SK-N-SH treated with all-trans-retinoic acid at 6 μM for 48 hours (cell line): ENCODE measurements at regions not wholly inside any gene's neighbourhood (a gene's known extent, or its start where the extent isn't known, plus 50 kb on each side); places are given as distances from the start of the nearest gene placed in this dataset.
"Not testable (repeated sequence)": the region's sequence is repeated elsewhere in the genome, so short reads cannot be mapped to it uniquely, and the experiment has no call there.

ENCODE experiments used
- ATAC-seq: fragments of 200-7000 bp; cut with Tn5 transposase; 3 replicates; pipeline ENCODE4 v1.9.1; 2020; ENCODE audit warnings: mild to moderate bottlenecking, moderate library complexity
- ARNTL ChIP-seq: fragments of 450-650 bp; formaldehyde crosslinking; IDR thresholded peaks from 2 replicates; pipeline ENCODE4 v1.5.0; 2020; ENCODE audit warnings: low read depth, mild to moderate bottlenecking, moderate library complexity, borderline replicate concordance
- BACH2 ChIP-seq: fragments of 250-450 bp; sonication (Bioruptor Pico); IDR thresholded peaks from 2 replicates; pipeline ENCODE4 v1.9.0; 2021; ENCODE audit warnings: mild to moderate bottlenecking, borderline replicate concordance
- CSDC2 ChIP-seq: fragments of 250-450 bp; sonication (Bioruptor Pico); IDR thresholded peaks from 2 replicates; pipeline ENCODE4 v1.5.0; 2020; ENCODE audit warnings: mild to moderate bottlenecking, moderate library complexity
- ESRRG ChIP-seq: fragments of 250-450 bp; sonication (Bioruptor Pico); IDR thresholded peaks from 2 replicates; pipeline ENCODE4 v1.6.1; 2021; ENCODE audit warnings: mild to moderate bottlenecking
- GLIS3 ChIP-seq: fragments of 250-450 bp; sonication (Bioruptor Pico); IDR thresholded peaks from 2 replicates; pipeline ENCODE4 v1.5.0; 2020; ENCODE audit warnings: mild to moderate bottlenecking, moderate library complexity
- ISL1 ChIP-seq: fragments of 250-450 bp; sonication (Bioruptor Pico); IDR thresholded peaks from 2 replicates; pipeline ENCODE4 v2.1.2; 2022; ENCODE audit warnings: mild to moderate bottlenecking, moderate library complexity
- OSR1 ChIP-seq: fragments of 250-450 bp; sonication (Bioruptor Pico); IDR thresholded peaks from 2 replicates; pipeline ENCODE4 v1.8.0; 2022; ENCODE audit warnings: moderate library complexity, mild to moderate bottlenecking, inconsistent platforms
- PPARA ChIP-seq: fragments of 250-450 bp; sonication (Bioruptor Pico); IDR thresholded peaks from 2 replicates; pipeline ENCODE4 v1.5.0; 2020; ENCODE audit warnings: mild to moderate bottlenecking, borderline replicate concordance
- RARB ChIP-seq: fragments of 250-450 bp; sonication (Bioruptor Pico); IDR thresholded peaks from 2 replicates; pipeline ENCODE4 v1.8.0; 2021; ENCODE audit warnings: mild to moderate bottlenecking, moderate library complexity
- SNAI2 ChIP-seq: fragments of 250-450 bp; sonication (Bioruptor Pico); IDR thresholded peaks from 2 replicates; pipeline ENCODE4 v1.5.0; 2020; ENCODE audit warnings: mild to moderate bottlenecking, moderate library complexity
- TCF4 ChIP-seq: fragments of 250-450 bp; sonication (Bioruptor Pico); IDR thresholded peaks from 2 replicates; pipeline ENCODE4 v1.8.0; 2021; ENCODE audit warnings: mild to moderate bottlenecking, moderate library complexity, borderline replicate concordance
- TOX ChIP-seq: fragments of 250-450 bp; sonication (Bioruptor Pico); IDR thresholded peaks from 2 replicates; pipeline ENCODE4 v1.8.0; 2021; ENCODE audit warnings: mild to moderate bottlenecking, moderate library complexity, borderline replicate concordance
- ZC3H10 ChIP-seq: fragments of 250-450 bp; sonication (Bioruptor Pico); IDR thresholded peaks from 2 replicates; pipeline ENCODE4 v1.5.1; 2021; ENCODE audit warnings: mild to moderate bottlenecking, moderate library complexity
- ZFP3 ChIP-seq: fragments of 250-450 bp; sonication (Bioruptor Pico); IDR thresholded peaks from 2 replicates; pipeline ENCODE4 v1.5.0; 2020; ENCODE audit warnings: mild to moderate bottlenecking, moderate library complexity
- ZNF565 ChIP-seq: fragments of 450-650 bp; formaldehyde crosslinking; conservative IDR thresholded peaks from 2 replicates; pipeline ENCODE4 v1.5.0; 2020; ENCODE audit warnings: low read depth, mild to moderate bottlenecking, moderate library complexity
- ZNF70 ChIP-seq: fragments of 450-650 bp; formaldehyde crosslinking; IDR thresholded peaks from 2 replicates; pipeline ENCODE4 v1.5.0; 2020; ENCODE audit warnings: mild to moderate bottlenecking, moderate library complexity
- ZNF8 ChIP-seq: fragments of 450-650 bp; formaldehyde crosslinking; IDR thresholded peaks from 2 replicates; pipeline ENCODE4 v1.5.0; 2020; ENCODE audit warnings: mild to moderate bottlenecking, moderate library complexity
- TF ChIP-seq, protein P1 (sequence below): fragments of 250-450 bp; sonication (Bioruptor Pico); IDR thresholded peaks from 2 replicates; pipeline ENCODE4 v1.8.0; 2020; ENCODE audit warnings: mild to moderate bottlenecking, moderate library complexity, borderline replicate concordance
- TF ChIP-seq, protein P2 (sequence below): fragments of 250-450 bp; sonication (Bioruptor Pico); IDR thresholded peaks from 2 replicates; pipeline ENCODE4 v1.5.1; 2021; ENCODE audit warnings: mild to moderate bottlenecking, moderate library complexity
- TF ChIP-seq, protein P3 (sequence below): fragments of 250-450 bp; sonication (Bioruptor Pico); IDR thresholded peaks from 2 replicates; pipeline ENCODE4 v1.5.0; 2020; ENCODE audit warnings: mild to moderate bottlenecking, moderate library complexity
- TF ChIP-seq, protein P4 (sequence below): fragments of 250-450 bp; sonication (Bioruptor Pico); IDR thresholded peaks from 2 replicates; pipeline ENCODE4 v1.5.1; 2020; ENCODE audit warnings: low read depth, mild to moderate bottlenecking, moderate library complexity

DNA sequence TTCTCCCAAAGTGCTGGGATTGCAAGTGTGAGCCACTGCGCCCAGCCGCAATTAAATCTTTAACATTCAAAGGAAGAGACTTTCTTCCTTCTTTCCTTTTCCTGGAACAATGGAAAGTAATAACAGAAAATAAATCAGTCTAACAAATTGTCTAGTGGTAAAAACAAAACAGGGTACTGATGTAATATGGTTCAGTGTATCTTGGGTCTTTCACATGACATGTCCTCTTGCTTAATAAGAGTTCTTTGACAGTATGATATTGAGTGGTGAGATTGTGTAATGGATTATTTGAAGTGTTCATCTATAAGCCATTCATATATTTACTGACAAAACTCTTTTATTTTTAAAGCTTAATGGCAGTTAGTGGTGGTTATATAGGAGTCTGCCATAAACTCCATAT lies 256.6 kb downstream of the SPRY1 start:
- ATAC-seq, result no peak
- TF ChIP-seq TOX (CRISPR knock-in tag), result no peak
- TF ChIP-seq, protein P1, sequence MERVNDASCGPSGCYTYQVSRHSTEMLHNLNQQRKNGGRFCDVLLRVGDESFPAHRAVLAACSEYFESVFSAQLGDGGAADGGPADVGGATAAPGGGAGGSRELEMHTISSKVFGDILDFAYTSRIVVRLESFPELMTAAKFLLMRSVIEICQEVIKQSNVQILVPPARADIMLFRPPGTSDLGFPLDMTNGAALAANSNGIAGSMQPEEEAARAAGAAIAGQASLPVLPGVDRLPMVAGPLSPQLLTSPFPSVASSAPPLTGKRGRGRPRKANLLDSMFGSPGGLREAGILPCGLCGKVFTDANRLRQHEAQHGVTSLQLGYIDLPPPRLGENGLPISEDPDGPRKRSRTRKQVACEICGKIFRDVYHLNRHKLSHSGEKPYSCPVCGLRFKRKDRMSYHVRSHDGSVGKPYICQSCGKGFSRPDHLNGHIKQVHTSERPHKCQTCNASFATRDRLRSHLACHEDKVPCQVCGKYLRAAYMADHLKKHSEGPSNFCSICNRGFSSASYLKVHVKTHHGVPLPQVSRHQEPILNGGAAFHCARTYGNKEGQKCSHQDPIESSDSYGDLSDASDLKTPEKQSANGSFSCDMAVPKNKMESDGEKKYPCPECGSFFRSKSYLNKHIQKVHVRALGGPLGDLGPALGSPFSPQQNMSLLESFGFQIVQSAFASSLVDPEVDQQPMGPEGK, result no peak
- TF ChIP-seq TCF4, result no peak
- no peak for TF ChIP-seq GLIS3 (CRISPR knock-in tag)
- no peak for TF ChIP-seq RARB (CRISPR knock-in tag)
- no peak for TF ChIP-seq PPARA (CRISPR knock-in tag)
- TF ChIP-seq ZNF565, result no peak
- TF ChIP-seq ZNF70, result no peak
- no peak for TF ChIP-seq ARNTL
- TF ChIP-seq, protein P2, sequence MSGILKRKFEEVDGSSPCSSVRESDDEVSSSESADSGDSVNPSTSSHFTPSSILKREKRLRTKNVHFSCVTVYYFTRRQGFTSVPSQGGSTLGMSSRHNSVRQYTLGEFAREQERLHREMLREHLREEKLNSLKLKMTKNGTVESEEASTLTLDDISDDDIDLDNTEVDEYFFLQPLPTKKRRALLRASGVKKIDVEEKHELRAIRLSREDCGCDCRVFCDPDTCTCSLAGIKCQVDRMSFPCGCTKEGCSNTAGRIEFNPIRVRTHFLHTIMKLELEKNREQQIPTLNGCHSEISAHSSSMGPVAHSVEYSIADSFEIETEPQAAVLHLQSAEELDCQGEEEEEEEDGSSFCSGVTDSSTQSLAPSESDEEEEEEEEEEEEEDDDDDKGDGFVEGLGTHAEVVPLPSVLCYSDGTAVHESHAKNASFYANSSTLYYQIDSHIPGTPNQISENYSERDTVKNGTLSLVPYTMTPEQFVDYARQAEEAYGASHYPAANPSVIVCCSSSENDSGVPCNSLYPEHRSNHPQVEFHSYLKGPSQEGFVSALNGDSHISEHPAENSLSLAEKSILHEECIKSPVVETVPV (CRISPR knock-in tag), result no peak
- no peak for TF ChIP-seq ESRRG (CRISPR knock-in tag)
- no peak for TF ChIP-seq SNAI2 (CRISPR knock-in tag)
- no peak for TF ChIP-seq ZNF8 (CRISPR knock-in tag)

DNA sequence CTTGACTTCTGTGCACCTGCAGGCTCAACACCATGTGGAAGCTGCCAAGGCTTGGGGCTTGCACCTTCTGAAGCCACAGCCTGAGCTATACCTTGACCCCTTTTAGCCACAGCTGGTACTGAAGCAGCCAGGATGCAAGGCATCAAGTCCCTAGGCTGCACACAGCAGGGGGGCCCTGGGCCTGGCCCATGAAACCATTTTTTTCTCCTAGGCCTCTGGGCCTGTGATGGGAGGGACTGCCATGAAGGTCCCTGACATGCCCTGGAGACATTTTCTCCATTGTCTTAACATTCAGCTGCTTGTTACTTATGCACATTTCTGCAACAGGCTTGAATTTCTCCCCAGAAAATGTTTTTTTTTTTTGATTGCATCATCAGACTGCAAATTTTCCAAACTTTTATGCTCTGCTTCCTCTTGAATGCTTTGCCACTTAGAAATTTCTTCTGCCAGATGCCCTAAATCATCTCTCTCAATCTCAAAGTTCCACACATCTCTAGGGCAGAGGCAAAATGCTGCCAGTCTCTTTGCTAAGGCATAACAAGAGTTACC lies 260.2 kb downstream of the SPRY1 start:
- not testable (repeated sequence) for ATAC-seq

DNA sequence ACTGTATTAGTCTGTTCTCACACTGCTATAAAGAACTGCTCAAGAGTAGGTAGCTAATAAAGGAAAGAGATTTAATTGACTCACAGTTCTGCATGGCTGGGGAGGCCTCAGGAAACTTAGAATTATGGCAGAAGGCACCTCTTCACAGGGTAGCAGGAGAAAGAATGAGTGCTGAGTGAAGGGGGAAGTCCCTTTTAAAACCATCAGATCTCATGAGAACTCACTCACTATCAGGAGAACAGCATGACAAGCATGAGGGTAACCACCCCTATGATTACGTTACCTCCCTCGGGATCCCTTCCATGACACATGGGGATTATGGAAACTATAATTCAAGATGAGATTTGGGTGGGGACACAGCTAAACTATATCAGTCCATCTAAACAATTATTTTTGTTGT lies 261.0 kb downstream of the SPRY1 start:
- not testable (repeated sequence) for ATAC-seq

- ATAC-seq, result no peak
- TF ChIP-seq ESRRG (CRISPR knock-in tag), result no peak
- no peak for TF ChIP-seq ZFP3 (CRISPR knock-in tag)
- TF ChIP-seq ZNF8 (CRISPR knock-in tag), result no peak
- TF ChIP-seq GLIS3 (CRISPR knock-in tag), result no peak
- TF ChIP-seq ZNF565, result no peak
- no peak for TF ChIP-seq ZC3H10 (CRISPR knock-in tag)
Measured at GRCh38 chr4:123659262-123659661, 262.7 kb downstream of the SPRY1 start.

DNA sequence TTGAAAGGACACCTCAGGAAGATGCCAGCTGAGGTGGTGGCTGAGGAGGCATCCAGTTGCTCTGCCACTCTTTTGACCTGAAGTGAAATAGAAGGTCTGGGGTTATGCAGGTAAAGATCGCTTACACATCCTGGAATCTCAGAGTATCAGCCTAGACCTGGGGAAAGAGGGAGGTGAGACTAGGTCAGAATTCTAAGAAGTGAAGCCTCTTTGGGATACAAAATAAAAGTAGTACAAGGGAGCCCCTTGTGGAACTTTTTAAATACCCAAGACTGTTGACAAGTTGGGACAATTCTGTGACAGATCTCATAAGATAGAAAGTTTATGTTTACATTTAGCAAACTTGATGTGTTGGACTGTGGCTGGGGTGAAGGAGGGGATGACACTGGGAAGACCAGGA lies 263.1 kb downstream of the SPRY1 start:
- ATAC-seq, result 0 out of 3 replicates have a peak, but pooled peaks have one; percentile 24
- TF ChIP-seq OSR1 (no peak), CSDC2 (CRISPR knock-in tag) (no peak), ZFP3 (CRISPR knock-in tag) (no peak), ARNTL (no peak), ESRRG (CRISPR knock-in tag) (no peak), RARB (CRISPR knock-in tag) (no peak), BACH2 (CRISPR knock-in tag) (no peak), ZNF70 (no peak), ZNF565 (no peak), ZNF8 (CRISPR knock-in tag) (no peak), PPARA (CRISPR knock-in tag) (no peak), SNAI2 (CRISPR knock-in tag) (no peak), ISL1 (CRISPR knock-in tag) (no peak), TOX (CRISPR knock-in tag) (no peak)
- TF ChIP-seq, protein P1, result no peak
- TF ChIP-seq, protein P3, sequence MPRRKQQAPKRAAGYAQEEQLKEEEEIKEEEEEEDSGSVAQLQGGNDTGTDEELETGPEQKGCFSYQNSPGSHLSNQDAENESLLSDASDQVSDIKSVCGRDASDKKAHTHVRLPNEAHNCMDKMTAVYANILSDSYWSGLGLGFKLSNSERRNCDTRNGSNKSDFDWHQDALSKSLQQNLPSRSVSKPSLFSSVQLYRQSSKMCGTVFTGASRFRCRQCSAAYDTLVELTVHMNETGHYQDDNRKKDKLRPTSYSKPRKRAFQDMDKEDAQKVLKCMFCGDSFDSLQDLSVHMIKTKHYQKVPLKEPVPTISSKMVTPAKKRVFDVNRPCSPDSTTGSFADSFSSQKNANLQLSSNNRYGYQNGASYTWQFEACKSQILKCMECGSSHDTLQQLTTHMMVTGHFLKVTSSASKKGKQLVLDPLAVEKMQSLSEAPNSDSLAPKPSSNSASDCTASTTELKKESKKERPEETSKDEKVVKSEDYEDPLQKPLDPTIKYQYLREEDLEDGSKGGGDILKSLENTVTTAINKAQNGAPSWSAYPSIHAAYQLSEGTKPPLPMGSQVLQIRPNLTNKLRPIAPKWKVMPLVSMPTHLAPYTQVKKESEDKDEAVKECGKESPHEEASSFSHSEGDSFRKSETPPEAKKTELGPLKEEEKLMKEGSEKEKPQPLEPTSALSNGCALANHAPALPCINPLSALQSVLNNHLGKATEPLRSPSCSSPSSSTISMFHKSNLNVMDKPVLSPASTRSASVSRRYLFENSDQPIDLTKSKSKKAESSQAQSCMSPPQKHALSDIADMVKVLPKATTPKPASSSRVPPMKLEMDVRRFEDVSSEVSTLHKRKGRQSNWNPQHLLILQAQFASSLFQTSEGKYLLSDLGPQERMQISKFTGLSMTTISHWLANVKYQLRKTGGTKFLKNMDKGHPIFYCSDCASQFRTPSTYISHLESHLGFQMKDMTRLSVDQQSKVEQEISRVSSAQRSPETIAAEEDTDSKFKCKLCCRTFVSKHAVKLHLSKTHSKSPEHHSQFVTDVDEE (CRISPR knock-in tag), result no peak
- TF ChIP-seq, protein P4, sequence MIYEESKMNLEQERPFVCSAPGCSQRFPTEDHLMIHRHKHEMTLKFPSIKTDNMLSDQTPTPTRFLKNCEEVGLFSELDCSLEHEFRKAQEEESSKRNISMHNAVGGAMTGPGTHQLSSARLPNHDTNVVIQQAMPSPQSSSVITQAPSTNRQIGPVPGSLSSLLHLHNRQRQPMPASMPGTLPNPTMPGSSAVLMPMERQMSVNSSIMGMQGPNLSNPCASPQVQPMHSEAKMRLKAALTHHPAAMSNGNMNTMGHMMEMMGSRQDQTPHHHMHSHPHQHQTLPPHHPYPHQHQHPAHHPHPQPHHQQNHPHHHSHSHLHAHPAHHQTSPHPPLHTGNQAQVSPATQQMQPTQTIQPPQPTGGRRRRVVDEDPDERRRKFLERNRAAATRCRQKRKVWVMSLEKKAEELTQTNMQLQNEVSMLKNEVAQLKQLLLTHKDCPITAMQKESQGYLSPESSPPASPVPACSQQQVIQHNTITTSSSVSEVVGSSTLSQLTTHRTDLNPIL (CRISPR knock-in tag), result no peak
